Amniotic stem cell (primary cell): ENCODE measurements at regions not wholly inside any gene's neighbourhood (a gene's known extent, or its start where the extent isn't known, plus 50 kb on each side); places are given as distances from the start of the nearest gene placed in this dataset.

Experiments used
- DNase-seq: peaks from one replicate; lab custom pipeline; 2025; lab: John Stamatoyannopoulos, UW

- DNase-seq, result no peak
Measured at GRCh38 chr9:115943431-115944165, 210.0 kb upstream of the PAPPA start.

GRCh38 chr9:115944166-115944948 is 209.2 kb upstream of the PAPPA start:
- peak; percentile 98 for DNase-seq

- DNase-seq, result no peak
Measured at GRCh38 chr9:115945009-115945431, 208.6 kb upstream of the PAPPA start.

GRCh38 chr9:115946530-115946929 is 207.1 kb upstream of the PAPPA start:
- no peak for DNase-seq

GRCh38 chr9:115951977-115952376 is 201.6 kb upstream of the PAPPA start:
- DNase-seq, result no peak

- DNase-seq, result peak; percentile 22
Measured at GRCh38 chr9:115952430-115953292, 200.9 kb upstream of the PAPPA start.

- no peak for DNase-seq
Measured at GRCh38 chr9:115956371-115956770, 197.2 kb upstream of the PAPPA start.

- no peak for DNase-seq
Measured at GRCh38 chr9:115957585-115957984, 196.0 kb upstream of the PAPPA start.

- DNase-seq, result no peak
Measured at GRCh38 chr9:115964710-115965347, 188.8 kb upstream of the PAPPA start.

- DNase-seq, result no peak
Measured at GRCh38 chr9:115966660-115967059, 186.9 kb upstream of the PAPPA start.

- DNase-seq, result no peak
Measured at GRCh38 chr9:115969096-115969495, 184.5 kb upstream of the PAPPA start.

- DNase-seq, result no peak
Measured at GRCh38 chr9:115972362-115972761, 181.2 kb upstream of the PAPPA start.

GRCh38 chr9:115972843-115973595 is 180.6 kb upstream of the PAPPA start:
- no peak for DNase-seq

- no peak for DNase-seq
Measured at GRCh38 chr9:115976781-115977180, 176.8 kb upstream of the PAPPA start.

- no peak for DNase-seq
Measured at GRCh38 chr9:115978091-115978490, 175.5 kb upstream of the PAPPA start.

- no peak for DNase-seq
Measured at GRCh38 chr9:115978659-115979096, 174.9 kb upstream of the PAPPA start.

- DNase-seq, result no peak
Measured at GRCh38 chr9:115980054-115980453, 173.5 kb upstream of the PAPPA start.

GRCh38 chr9:115980502-115980901 is 173.1 kb upstream of the PAPPA start:
- no peak for DNase-seq

- no peak for DNase-seq
Measured at GRCh38 chr9:115980976-115981375, 172.6 kb upstream of the PAPPA start.

GRCh38 chr9:115983366-115983765 is 170.2 kb upstream of the PAPPA start:
- DNase-seq, result no peak

GRCh38 chr9:115985657-115986056 is 167.9 kb upstream of the PAPPA start:
- no peak for DNase-seq
